ENCODE measurements at regions not wholly inside any gene's neighbourhood (a gene's known extent, or its start where the extent isn't known, plus 50 kb on each side); places are given as distances from the start of the nearest gene placed in this dataset.
"Not testable (repeated sequence)": the region's sequence is repeated elsewhere in the genome, so short reads cannot be mapped to it uniquely, and the experiment has no call there.

GRCh38 chr7:34330308-34330707 is 327.7 kb upstream of the NPSR1 start:
- no peak for DNase-seq (ENCODE audit: extremely low read depth, low read depth, low spot score)

GRCh38 chr7:34331102-34331501 is 326.9 kb upstream of the NPSR1 start:
- DNase-seq (ENCODE audit: extremely low read depth, low read depth, low spot score), result no peak

GRCh38 chr7:34332006-34332405 is 326.0 kb upstream of the NPSR1 start:
- no peak for DNase-seq (ENCODE audit: extremely low read depth, low read depth, low spot score)

- DNase-seq (ENCODE audit: extremely low read depth, low read depth, low spot score), result no peak
Observed at GRCh38 chr7:34333184-34333583, 324.8 kb upstream of the NPSR1 start.

- no peak for DNase-seq (ENCODE audit: extremely low read depth, low read depth, low spot score)
Observed at GRCh38 chr7:34333925-34334324, 324.1 kb upstream of the NPSR1 start.

- DNase-seq (ENCODE audit: extremely low read depth, low read depth, low spot score), result no peak
Observed at GRCh38 chr7:34337163-34337562, 320.9 kb upstream of the NPSR1 start.

GRCh38 chr7:34338961-34339526 is 319.0 kb upstream of the NPSR1 start:
- DNase-seq (ENCODE audit: extremely low read depth, low read depth, low spot score), result no peak

GRCh38 chr7:34341326-34341725 is 316.7 kb upstream of the NPSR1 start:
- no peak for DNase-seq (ENCODE audit: extremely low read depth, low read depth, low spot score)

GRCh38 chr7:34342387-34342786 is 315.6 kb upstream of the NPSR1 start:
- no peak for DNase-seq (ENCODE audit: extremely low read depth, low read depth, low spot score)

- no peak for DNase-seq (ENCODE audit: extremely low read depth, low read depth, low spot score)
Observed at GRCh38 chr7:34343667-34344066, 314.4 kb upstream of the NPSR1 start.

GRCh38 chr7:34354011-34354410 is 304.0 kb upstream of the NPSR1 start:
- DNase-seq (ENCODE audit: extremely low read depth, low read depth, low spot score), result no peak

- no peak for DNase-seq (ENCODE audit: extremely low read depth, low read depth, low spot score)
Observed at GRCh38 chr7:34354899-34355298, 303.1 kb upstream of the NPSR1 start.

- DNase-seq (ENCODE audit: extremely low read depth, low read depth, low spot score), result no peak
Observed at GRCh38 chr7:34357068-34357467, 300.9 kb upstream of the NPSR1 start.

- DNase-seq (ENCODE audit: extremely low read depth, low read depth, low spot score), result no peak
Observed at GRCh38 chr7:34357946-34358345, 300.1 kb upstream of the NPSR1 start.

- DNase-seq (ENCODE audit: extremely low read depth, low read depth, low spot score), result not testable (repeated sequence)
Observed at GRCh38 chr7:34358578-34358977, 299.4 kb upstream of the NPSR1 start.

GRCh38 chr7:34361663-34362250 is 296.3 kb upstream of the NPSR1 start:
- DNase-seq (ENCODE audit: extremely low read depth, low read depth, low spot score), result no peak

GRCh38 chr7:34362621-34363020 is 295.4 kb upstream of the NPSR1 start:
- DNase-seq (ENCODE audit: extremely low read depth, low read depth, low spot score), result no peak

GRCh38 chr7:34364130-34364529 is 293.9 kb upstream of the NPSR1 start:
- no peak for DNase-seq (ENCODE audit: extremely low read depth, low read depth, low spot score)

- DNase-seq (ENCODE audit: extremely low read depth, low read depth, low spot score), result no peak
Observed at GRCh38 chr7:34365011-34365410, 293.0 kb upstream of the NPSR1 start.

- no peak for DNase-seq (ENCODE audit: extremely low read depth, low read depth, low spot score)
Observed at GRCh38 chr7:34365611-34366010, 292.4 kb upstream of the NPSR1 start.

- no peak for DNase-seq (ENCODE audit: extremely low read depth, low read depth, low spot score)
Observed at GRCh38 chr7:34371922-34372321, 286.1 kb upstream of the NPSR1 start.

- DNase-seq (ENCODE audit: extremely low read depth, low read depth, low spot score), result no peak
Observed at GRCh38 chr7:34373940-34374339, 284.1 kb upstream of the NPSR1 start.
